ENCODE measurements at regions not wholly inside any gene's neighbourhood (a gene's known extent, or its start where the extent isn't known, plus 50 kb on each side); places are given as distances from the start of the nearest gene placed in this dataset.

DNA sequence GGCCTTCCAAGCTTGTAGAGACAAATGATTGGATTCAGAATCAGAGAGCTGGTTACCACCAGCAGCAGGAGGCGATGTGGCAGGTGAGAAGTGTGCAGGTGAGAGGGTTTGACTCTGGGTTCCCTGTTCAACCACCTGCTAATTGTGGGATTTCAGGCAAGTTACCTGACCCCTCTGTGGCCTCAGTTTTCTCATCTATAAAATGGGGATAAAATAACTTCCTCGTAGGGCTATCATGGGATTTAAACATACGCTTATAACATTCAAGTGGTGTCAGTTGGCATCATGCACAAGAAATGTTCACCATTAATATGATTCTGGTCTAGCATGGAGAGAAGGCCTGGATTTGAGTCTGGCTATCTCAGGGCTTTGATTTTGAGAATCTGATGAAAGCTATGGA is 143.8 kb upstream of the MYL2 start:
- TF ChIP-seq, protein P1, sequence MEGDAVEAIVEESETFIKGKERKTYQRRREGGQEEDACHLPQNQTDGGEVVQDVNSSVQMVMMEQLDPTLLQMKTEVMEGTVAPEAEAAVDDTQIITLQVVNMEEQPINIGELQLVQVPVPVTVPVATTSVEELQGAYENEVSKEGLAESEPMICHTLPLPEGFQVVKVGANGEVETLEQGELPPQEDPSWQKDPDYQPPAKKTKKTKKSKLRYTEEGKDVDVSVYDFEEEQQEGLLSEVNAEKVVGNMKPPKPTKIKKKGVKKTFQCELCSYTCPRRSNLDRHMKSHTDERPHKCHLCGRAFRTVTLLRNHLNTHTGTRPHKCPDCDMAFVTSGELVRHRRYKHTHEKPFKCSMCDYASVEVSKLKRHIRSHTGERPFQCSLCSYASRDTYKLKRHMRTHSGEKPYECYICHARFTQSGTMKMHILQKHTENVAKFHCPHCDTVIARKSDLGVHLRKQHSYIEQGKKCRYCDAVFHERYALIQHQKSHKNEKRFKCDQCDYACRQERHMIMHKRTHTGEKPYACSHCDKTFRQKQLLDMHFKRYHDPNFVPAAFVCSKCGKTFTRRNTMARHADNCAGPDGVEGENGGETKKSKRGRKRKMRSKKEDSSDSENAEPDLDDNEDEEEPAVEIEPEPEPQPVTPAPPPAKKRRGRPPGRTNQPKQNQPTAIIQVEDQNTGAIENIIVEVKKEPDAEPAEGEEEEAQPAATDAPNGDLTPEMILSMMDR (conservative IDR thresholded peaks at IDR 0.05) = no peak
- TF ChIP-seq ZFX (IDR thresholded peaks at IDR 0.05) = no peak
